Activated naive CD8-positive, alpha-beta T cell (primary cell): ENCODE measurements at regions not wholly inside any gene's neighbourhood (a gene's known extent, or its start where the extent isn't known, plus 50 kb on each side); places are given as distances from the start of the nearest gene placed in this dataset.

Experiments used
- H3K27ac Mint-ChIP-seq: one replicate; pipeline ENCODE4 v1.8.0; 2021; ENCODE audit warnings: mixed read lengths
- H3K27me3 Mint-ChIP-seq: one replicate; pipeline ENCODE4 v1.8.0; 2021; ENCODE audit warnings: mixed read lengths
- H3K36me3 Mint-ChIP-seq: one replicate; pipeline ENCODE4 v1.8.0; 2021; ENCODE audit warnings: mixed read lengths
- H3K4me1 Mint-ChIP-seq: one replicate; pipeline ENCODE4 v1.8.0; 2021; ENCODE audit warnings: low read depth, mixed read lengths
- H3K4me3 Mint-ChIP-seq: one replicate; pipeline ENCODE4 v1.8.0; 2021; ENCODE audit warnings: mild to moderate bottlenecking, mixed read lengths
- H3K9me3 Mint-ChIP-seq: one replicate; pipeline ENCODE4 v1.8.0; 2021; ENCODE audit warnings: low read depth, mixed read lengths

- H3K27me3 Mint-ChIP-seq: no peaks in the 10 kb centered on the region
- no peak overlapping the region for H3K4me3 Mint-ChIP-seq
- no peaks in the 10 kb centered on the region for H3K36me3 Mint-ChIP-seq
- H3K27ac Mint-ChIP-seq: no peak overlapping the region
- peaks cover 6% of the 10 kb centered on the region for H3K9me3 Mint-ChIP-seq
- H3K4me1 Mint-ChIP-seq: no peaks in the 10 kb centered on the region
These were observed 556.3 kb upstream of the ARGLU1 start for GRCh38 chr13:107124129-107124718.

DNA sequence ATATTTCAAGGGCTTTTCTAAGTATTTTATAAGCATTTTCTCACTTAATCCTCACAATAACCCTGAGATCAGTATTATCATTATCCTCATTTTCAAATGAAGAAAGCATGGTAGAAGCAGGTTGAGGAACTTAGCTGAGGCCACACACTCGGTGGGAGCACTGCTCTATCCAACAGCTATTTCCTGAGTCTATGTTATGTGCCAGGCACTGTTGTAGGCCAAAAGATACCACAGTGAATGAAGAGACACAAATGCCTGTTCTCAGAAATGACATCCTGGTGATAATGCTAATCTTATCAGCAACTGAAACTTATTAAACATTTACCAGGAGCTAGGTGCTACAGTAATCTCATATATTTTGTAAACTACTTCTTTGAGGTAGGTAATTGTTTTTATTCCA is 553.9 kb upstream of the ARGLU1 start:
- Mint-ChIP-seq H3K4me3 (no peak overlapping the region), H3K27ac (no peak overlapping the region), H3K4me1 (no peaks in the 10 kb centered on the region), H3K9me3 (no peaks in the 10 kb centered on the region), H3K36me3 (no peaks in the 10 kb centered on the region), H3K27me3 (no peaks in the 10 kb centered on the region)

GRCh38 chr13:107119989-107120881 is 552.3 kb upstream of the ARGLU1 start:
- H3K4me1 Mint-ChIP-seq: no peaks in the 10 kb centered on the region
- H3K27me3 Mint-ChIP-seq: no peaks in the 10 kb centered on the region
- H3K4me3 Mint-ChIP-seq: no peak overlapping the region
- no peaks in the 10 kb centered on the region for H3K36me3 Mint-ChIP-seq
- H3K9me3 Mint-ChIP-seq: peaks cover 3% of the 10 kb centered on the region
- H3K27ac Mint-ChIP-seq: no peak overlapping the region

- H3K27ac Mint-ChIP-seq: no peak overlapping the region
- H3K4me1 Mint-ChIP-seq: no peaks in the 10 kb centered on the region
- H3K4me3 Mint-ChIP-seq: no peak overlapping the region
- no peaks in the 10 kb centered on the region for H3K27me3 Mint-ChIP-seq
- H3K9me3 Mint-ChIP-seq: peaks cover 4% of the 10 kb centered on the region
- H3K36me3 Mint-ChIP-seq: no peaks in the 10 kb centered on the region
These were observed 550.6 kb upstream of the ARGLU1 start for GRCh38 chr13:107118506-107118905.

- H3K9me3 Mint-ChIP-seq: peaks cover 4% of the 10 kb centered on the region
- no peaks in the 10 kb centered on the region for H3K36me3 Mint-ChIP-seq
- H3K27me3 Mint-ChIP-seq: no peaks in the 10 kb centered on the region
- no peak overlapping the region for H3K27ac Mint-ChIP-seq
- no peak overlapping the region for H3K4me3 Mint-ChIP-seq
- H3K4me1 Mint-ChIP-seq: no peaks in the 10 kb centered on the region
These were observed 549.5 kb upstream of the ARGLU1 start for GRCh38 chr13:107117327-107118012.

DNA sequence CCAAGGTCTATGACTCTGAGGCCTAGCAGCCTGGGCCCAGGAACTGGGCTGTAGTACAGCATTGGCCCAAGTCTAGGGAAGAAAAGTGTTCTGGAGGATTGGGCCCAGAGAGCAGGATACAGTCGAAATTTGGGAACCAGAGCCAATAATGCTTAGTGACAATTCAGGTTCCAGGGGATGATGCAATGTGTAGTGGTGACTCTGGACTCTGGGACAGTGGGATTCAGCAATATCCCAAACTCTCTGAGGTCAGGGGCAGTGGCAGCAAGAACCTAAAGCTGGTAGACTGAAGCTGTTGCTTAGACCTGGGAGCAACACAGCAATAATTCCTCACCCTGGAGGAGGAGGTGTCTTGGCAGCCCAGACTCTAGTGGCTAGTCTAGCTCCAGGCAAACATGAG is 545.5 kb upstream of the ARGLU1 start:
- no peak overlapping the region for H3K27ac Mint-ChIP-seq
- peaks cover 18% of the 10 kb centered on the region for H3K9me3 Mint-ChIP-seq
- no peaks in the 10 kb centered on the region for H3K4me1 Mint-ChIP-seq
- no peaks in the 10 kb centered on the region for H3K36me3 Mint-ChIP-seq
- H3K27me3 Mint-ChIP-seq: no peaks in the 10 kb centered on the region
- H3K4me3 Mint-ChIP-seq: no peak overlapping the region

- no peaks in the 10 kb centered on the region for H3K27me3 Mint-ChIP-seq
These were observed 543.3 kb upstream of the ARGLU1 start for GRCh38 chr13:107111248-107111647.

GRCh38 chr13:107104631-107105030 is 536.7 kb upstream of the ARGLU1 start:
- no peaks in the 10 kb centered on the region for H3K27me3 Mint-ChIP-seq
- H3K4me1 Mint-ChIP-seq: no peaks in the 10 kb centered on the region
- H3K4me3 Mint-ChIP-seq: no peak overlapping the region
- no peak overlapping the region for H3K27ac Mint-ChIP-seq
- peaks cover 9% of the 10 kb centered on the region for H3K9me3 Mint-ChIP-seq
- H3K36me3 Mint-ChIP-seq: no peaks in the 10 kb centered on the region

More at GRCh38 chr13:107111248-107111647, 543.3 kb upstream of the ARGLU1 start:
- Mint-ChIP-seq H3K4me1 (no peaks in the 10 kb centered on the region), H3K36me3 (no peaks in the 10 kb centered on the region), H3K27ac (no peak overlapping the region), H3K9me3 (peaks cover 18% of the 10 kb centered on the region), H3K4me3 (no peak overlapping the region)

GRCh38 chr13:107102676-107103075 is 534.7 kb upstream of the ARGLU1 start:
- Mint-ChIP-seq H3K4me1 (no peaks in the 10 kb centered on the region), H3K27me3 (no peaks in the 10 kb centered on the region), H3K27ac (no peak overlapping the region), H3K4me3 (no peak overlapping the region), H3K9me3 (no peaks in the 10 kb centered on the region), H3K36me3 (no peaks in the 10 kb centered on the region)

DNA sequence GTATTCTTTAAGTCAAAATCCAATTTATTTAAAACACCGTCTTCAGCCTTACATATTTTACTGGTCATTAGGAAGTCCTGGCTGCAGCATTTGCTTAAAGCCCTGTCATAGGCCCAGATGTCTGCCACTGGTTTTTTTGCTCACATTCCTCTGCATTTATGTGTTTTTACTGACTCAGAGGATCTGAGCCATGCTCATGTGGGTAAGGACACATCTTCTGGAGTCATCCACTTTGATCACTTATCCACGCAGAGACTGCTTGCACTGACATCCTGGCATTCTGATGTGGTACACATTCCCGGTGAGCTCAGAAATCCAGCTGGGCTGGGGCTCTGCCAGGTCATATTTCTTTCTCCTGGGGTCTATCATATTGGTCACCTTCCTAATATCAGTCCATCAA is 531.7 kb upstream of the ARGLU1 start:
- Mint-ChIP-seq H3K9me3 (no peaks in the 10 kb centered on the region), H3K27me3 (no peaks in the 10 kb centered on the region), H3K4me3 (no peak overlapping the region), H3K36me3 (no peaks in the 10 kb centered on the region), H3K27ac (no peak overlapping the region), H3K4me1 (no peaks in the 10 kb centered on the region)

- H3K36me3 Mint-ChIP-seq: no peaks in the 10 kb centered on the region
- H3K9me3 Mint-ChIP-seq: no peaks in the 10 kb centered on the region
- H3K4me1 Mint-ChIP-seq: no peaks in the 10 kb centered on the region
- no peak overlapping the region for H3K4me3 Mint-ChIP-seq
- H3K27ac Mint-ChIP-seq: no peak overlapping the region
- no peaks in the 10 kb centered on the region for H3K27me3 Mint-ChIP-seq
These were observed 530.0 kb upstream of the ARGLU1 start for GRCh38 chr13:107097916-107098315.

DNA sequence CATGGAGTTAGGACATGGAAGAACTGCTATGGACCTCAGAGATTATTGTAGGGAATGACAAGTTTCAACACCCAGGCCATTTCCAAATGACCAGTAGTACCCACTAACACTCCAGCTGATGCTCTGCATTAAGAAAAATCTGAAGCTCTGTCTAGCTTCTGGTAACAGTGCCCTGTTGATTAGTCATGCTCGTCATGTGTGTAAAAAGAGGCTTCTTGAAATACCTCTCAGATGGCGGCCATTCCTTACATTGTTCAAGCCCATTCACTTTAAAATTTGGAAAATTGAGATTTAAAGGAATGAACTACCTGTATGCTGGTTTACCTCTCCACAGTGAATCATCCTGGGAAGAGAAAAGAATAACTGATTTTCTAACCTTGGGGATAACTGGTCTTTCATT is 527.9 kb upstream of the ARGLU1 start:
- Mint-ChIP-seq H3K4me3 (no peak overlapping the region), H3K27me3 (no peaks in the 10 kb centered on the region), H3K4me1 (no peaks in the 10 kb centered on the region), H3K9me3 (no peaks in the 10 kb centered on the region), H3K36me3 (no peaks in the 10 kb centered on the region), H3K27ac (no peak overlapping the region)

- H3K27ac Mint-ChIP-seq: no peak overlapping the region
- H3K4me3 Mint-ChIP-seq: no peak overlapping the region
- no peaks in the 10 kb centered on the region for H3K9me3 Mint-ChIP-seq
- H3K27me3 Mint-ChIP-seq: no peaks in the 10 kb centered on the region
- no peaks in the 10 kb centered on the region for H3K36me3 Mint-ChIP-seq
- no peaks in the 10 kb centered on the region for H3K4me1 Mint-ChIP-seq
These were observed 523.9 kb upstream of the ARGLU1 start for GRCh38 chr13:107091861-107092260.

DNA sequence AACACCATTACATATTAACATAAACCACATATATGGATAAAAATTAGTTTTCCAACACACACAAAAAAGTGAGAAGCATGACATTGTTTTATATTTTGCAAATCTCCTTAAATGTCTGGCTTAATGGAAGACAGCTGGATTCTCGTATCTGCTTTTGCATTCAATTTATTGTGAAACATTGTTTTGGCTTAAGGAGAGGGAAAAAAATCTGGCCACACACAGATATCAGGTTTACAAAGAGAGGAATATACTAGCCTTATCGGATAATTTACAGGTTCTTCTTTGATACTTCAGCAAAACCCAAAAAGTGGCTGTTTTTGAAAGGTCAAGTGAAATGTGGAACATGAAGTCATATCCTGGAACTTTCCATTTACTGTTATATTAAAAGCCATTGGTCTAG is 523.5 kb upstream of the ARGLU1 start:
- Mint-ChIP-seq H3K9me3 (no peaks in the 10 kb centered on the region), H3K36me3 (no peaks in the 10 kb centered on the region), H3K4me3 (no peak overlapping the region), H3K27ac (no peak overlapping the region), H3K4me1 (no peaks in the 10 kb centered on the region), H3K27me3 (no peaks in the 10 kb centered on the region)

DNA sequence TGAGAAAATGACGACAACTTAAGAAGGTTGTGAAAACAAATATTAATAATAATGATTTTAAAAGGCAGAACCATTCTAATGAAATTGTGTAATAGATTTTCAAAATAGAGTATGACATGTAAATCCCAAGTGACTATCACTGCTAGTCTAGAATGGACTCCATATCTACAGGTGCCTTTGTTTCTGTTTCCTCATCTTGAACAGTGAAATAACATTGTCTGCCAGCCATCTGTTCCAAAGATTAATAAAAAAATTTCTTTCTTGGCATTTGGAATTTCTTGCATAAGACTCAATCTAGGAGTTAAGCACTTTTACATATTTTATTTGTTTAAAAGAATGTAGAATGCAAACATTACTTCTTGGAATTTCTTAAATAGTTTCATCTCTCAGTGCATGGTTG is 520.1 kb upstream of the ARGLU1 start:
- Mint-ChIP-seq H3K36me3 (no peaks in the 10 kb centered on the region), H3K27ac (no peak overlapping the region), H3K4me1 (no peaks in the 10 kb centered on the region), H3K4me3 (no peak overlapping the region), H3K27me3 (no peaks in the 10 kb centered on the region), H3K9me3 (peaks cover 7% of the 10 kb centered on the region)
